ENCODE measurements at regions not wholly inside any gene's neighbourhood (a gene's known extent, or its start where the extent isn't known, plus 50 kb on each side); places are given as distances from the start of the nearest gene placed in this dataset.

- TF ChIP-seq POLR2A (IDR thresholded peaks at IDR 0.05): no peak
- no peak for TF ChIP-seq CTCF (IDR thresholded peaks at IDR 0.05)
These were observed 147.3 kb upstream of the PRPS1L1 start for GRCh38 chr7:18174996-18175395.

All from Peyer's patch (tissue), 4 donors.